NCI-H2081 (cell line): ENCODE measurements at regions not wholly inside any gene's neighbourhood (a gene's known extent, or its start where the extent isn't known, plus 50 kb on each side); places are given as distances from the start of the nearest gene placed in this dataset.

Source experiments
- DNase-seq, 2 experiments: peaks; one replicate each; lab custom pipeline; 2025; lab: John Stamatoyannopoulos, UW

- no peak for DNase-seq
Measured at GRCh38 chr13:30031488-30031887, 181.1 kb upstream of the UBL3 start.

GRCh38 chr13:30030141-30030750 lies 179.8 kb upstream of the UBL3 start:
- no peak for DNase-seq

GRCh38 chr13:30027569-30028455 lies 177.4 kb upstream of the UBL3 start:
- DNase-seq: no peak

- DNase-seq: no peak
Measured at GRCh38 chr13:30026909-30027308, 176.5 kb upstream of the UBL3 start.

GRCh38 chr13:30026093-30026492 lies 175.7 kb upstream of the UBL3 start:
- no peak for DNase-seq

GRCh38 chr13:30025351-30025750 lies 174.9 kb upstream of the UBL3 start:
- no peak for DNase-seq

GRCh38 chr13:30024125-30024865 lies 173.9 kb upstream of the UBL3 start:
- DNase-seq: peak in 1 of 2 experiments; percentile 0

GRCh38 chr13:30023196-30023895 lies 172.9 kb upstream of the UBL3 start:
- no peak for DNase-seq

- no peak for DNase-seq
Measured at GRCh38 chr13:30022796-30023195, 172.4 kb upstream of the UBL3 start.

GRCh38 chr13:30022256-30022655 lies 171.8 kb upstream of the UBL3 start:
- DNase-seq: no peak

- DNase-seq: no peak
Measured at GRCh38 chr13:30021611-30022010, 171.2 kb upstream of the UBL3 start.

GRCh38 chr13:30020726-30021312 lies 170.4 kb upstream of the UBL3 start:
- no peak for DNase-seq

GRCh38 chr13:30019648-30020626 lies 169.5 kb upstream of the UBL3 start:
- DNase-seq: no peak

- DNase-seq: no peak
Measured at GRCh38 chr13:30017880-30018279, 167.5 kb upstream of the UBL3 start.

GRCh38 chr13:30016398-30016797 lies 166.0 kb upstream of the UBL3 start:
- no peak for DNase-seq

- no peak for DNase-seq
Measured at GRCh38 chr13:30009411-30009810, 159.0 kb upstream of the UBL3 start.

GRCh38 chr13:30006246-30006645 lies 155.8 kb upstream of the UBL3 start:
- DNase-seq: no peak

GRCh38 chr13:30004204-30004603 lies 153.8 kb upstream of the UBL3 start:
- no peak for DNase-seq

GRCh38 chr13:30002577-30002976 lies 152.2 kb upstream of the UBL3 start:
- no peak for DNase-seq

- DNase-seq: no peak
Measured at GRCh38 chr13:30000370-30000765, 150.0 kb upstream of the UBL3 start.
